ENCODE measurements at regions not wholly inside any gene's neighbourhood (a gene's known extent, or its start where the extent isn't known, plus 50 kb on each side); places are given as distances from the start of the nearest gene placed in this dataset.

GRCh38 chr6:164531736-164532135 is 777.7 kb downstream of the C6orf118 start:
- DNase-seq: no peak
- no peaks in the 10 kb centered on the region for H3K27me3 Mint-ChIP-seq (ENCODE audit: insufficient read depth, unreplicated experiment)
- no peaks in the 10 kb centered on the region for H3K4me1 Mint-ChIP-seq (ENCODE audit: low read depth, unreplicated experiment)
- H3K36me3 ChIP-seq (ENCODE audit: control insufficient read depth, insufficient read depth, low read length): no peaks in the 10 kb centered on the region
- H3K4me3 Mint-ChIP-seq (ENCODE audit: unreplicated experiment): no peak overlapping the region
- no TSS peak for BruUV-seq (replicated peaks)
- no peaks in the 10 kb centered on the region for H3K27me3 ChIP-seq (replicated peaks; ENCODE audit: control insufficient read depth, insufficient read depth, low read length)
- H3K9me3 ChIP-seq: no peaks in the 10 kb centered on the region
- no peaks in the 10 kb centered on the region for H3K36me3 Mint-ChIP-seq (ENCODE audit: insufficient read depth, unreplicated experiment)
- intact Hi-C loops (cut with micrococcal nuclease; ENCODE audit: unreplicated experiment): no loop called here
- no peak overlapping the region for H3K27ac Mint-ChIP-seq (ENCODE audit: unreplicated experiment)
- TF ChIP-seq CTCF (IDR thresholded peaks at IDR 0.05; ENCODE audit: insufficient read depth in 1 of 2, low read depth in 1 of 2, low read length in 1 of 2, severe bottlenecking in 1 of 2, unreplicated experiment in 1 of 2): no peak
- CTCF ChIA-PET: no interaction called here
- peaks cover 5% of the 10 kb centered on the region for H3K9me3 Mint-ChIP-seq (ENCODE audit: unreplicated experiment)
- no peak overlapping the region for H3K4me3 ChIP-seq (ENCODE audit: low read depth, low read length)
- POLR2A ChIA-PET: no interaction called here
- H3K4me1 ChIP-seq: no peaks in the 10 kb centered on the region

- H3K4me1 Mint-ChIP-seq (ENCODE audit: low read depth, unreplicated experiment): no peaks in the 10 kb centered on the region
- H3K9me3 ChIP-seq: no peaks in the 10 kb centered on the region
- H3K36me3 Mint-ChIP-seq (ENCODE audit: insufficient read depth, unreplicated experiment): no peaks in the 10 kb centered on the region
- no TSS peak for BruUV-seq (replicated peaks)
- peaks cover 12% of the 10 kb centered on the region for H3K9me3 Mint-ChIP-seq (ENCODE audit: unreplicated experiment)
- H3K27me3 Mint-ChIP-seq (ENCODE audit: insufficient read depth, unreplicated experiment): no peaks in the 10 kb centered on the region
- no peaks in the 10 kb centered on the region for H3K36me3 ChIP-seq (ENCODE audit: control insufficient read depth, insufficient read depth, low read length)
- H3K27ac Mint-ChIP-seq (ENCODE audit: unreplicated experiment): no peak overlapping the region
- ChIA-PET CTCF (no interaction called here), POLR2A (no interaction called here)
- DNase-seq: no peak
- no peaks in the 10 kb centered on the region for H3K27me3 ChIP-seq (replicated peaks; ENCODE audit: control insufficient read depth, insufficient read depth, low read length)
- H3K4me3 ChIP-seq (ENCODE audit: low read depth, low read length): no peak overlapping the region
- TF ChIP-seq CTCF (IDR thresholded peaks at IDR 0.05; ENCODE audit: insufficient read depth in 1 of 2, low read depth in 1 of 2, low read length in 1 of 2, severe bottlenecking in 1 of 2, unreplicated experiment in 1 of 2): no peak
- H3K4me3 Mint-ChIP-seq (ENCODE audit: unreplicated experiment): no peak overlapping the region
- intact Hi-C loops (cut with micrococcal nuclease; ENCODE audit: unreplicated experiment): no loop called here
- H3K4me1 ChIP-seq: no peaks in the 10 kb centered on the region
These were observed 780.9 kb downstream of the C6orf118 start for GRCh38 chr6:164528539-164528938.

GRCh38 chr6:164523087-164523654 is 786.2 kb downstream of the C6orf118 start:
- no peaks in the 10 kb centered on the region for H3K27me3 ChIP-seq (replicated peaks; ENCODE audit: control insufficient read depth, insufficient read depth, low read length)
- H3K9me3 ChIP-seq: no peaks in the 10 kb centered on the region
- Mint-ChIP-seq H3K4me1 (ENCODE audit: low read depth, unreplicated experiment) (no peaks in the 10 kb centered on the region), H3K36me3 (ENCODE audit: insufficient read depth, unreplicated experiment) (no peaks in the 10 kb centered on the region), H3K27me3 (ENCODE audit: insufficient read depth, unreplicated experiment) (no peaks in the 10 kb centered on the region), H3K27ac (ENCODE audit: unreplicated experiment) (no peak overlapping the region), H3K9me3 (ENCODE audit: unreplicated experiment) (peaks cover 23% of the 10 kb centered on the region), H3K4me3 (ENCODE audit: unreplicated experiment) (no peak overlapping the region)
- H3K36me3 ChIP-seq (ENCODE audit: control insufficient read depth, insufficient read depth, low read length): no peaks in the 10 kb centered on the region
- intact Hi-C loops (cut with micrococcal nuclease; ENCODE audit: unreplicated experiment): no loop called here
- H3K4me3 ChIP-seq (ENCODE audit: low read depth, low read length): no peak overlapping the region
- no peak for DNase-seq
- TF ChIP-seq CTCF (IDR thresholded peaks at IDR 0.05; ENCODE audit: insufficient read depth in 1 of 2, low read depth in 1 of 2, low read length in 1 of 2, severe bottlenecking in 1 of 2, unreplicated experiment in 1 of 2): no peak
- no peaks in the 10 kb centered on the region for H3K4me1 ChIP-seq
- BruUV-seq (replicated peaks): no TSS peak
- POLR2A ChIA-PET: no interaction called here
- CTCF ChIA-PET: no interaction called here

Data from Caco-2 (cell line).